Dermis microvascular lymphatic vessel endothelial cell (primary cell): ENCODE measurements at regions not wholly inside any gene's neighbourhood (a gene's known extent, or its start where the extent isn't known, plus 50 kb on each side); places are given as distances from the start of the nearest gene placed in this dataset.
"Not testable (repeated sequence)": the region's sequence is repeated elsewhere in the genome, so short reads cannot be mapped to it uniquely, and the experiment has no call there.

Source experiments
- DNase-seq, 2 donors: peaks; one replicate each; pipeline versions ENCODE4 v3.0.0 to v3.0.0-alpha.2; 2010; ENCODE audit warnings: low read depth in 2 of 2

- no peak for DNase-seq
Observed at GRCh38 chr6:47180633-47181032, 129.1 kb downstream of the TNFRSF21 start.

- no peak for DNase-seq
Observed at GRCh38 chr6:47179286-47179685, 130.4 kb downstream of the TNFRSF21 start.

DNA sequence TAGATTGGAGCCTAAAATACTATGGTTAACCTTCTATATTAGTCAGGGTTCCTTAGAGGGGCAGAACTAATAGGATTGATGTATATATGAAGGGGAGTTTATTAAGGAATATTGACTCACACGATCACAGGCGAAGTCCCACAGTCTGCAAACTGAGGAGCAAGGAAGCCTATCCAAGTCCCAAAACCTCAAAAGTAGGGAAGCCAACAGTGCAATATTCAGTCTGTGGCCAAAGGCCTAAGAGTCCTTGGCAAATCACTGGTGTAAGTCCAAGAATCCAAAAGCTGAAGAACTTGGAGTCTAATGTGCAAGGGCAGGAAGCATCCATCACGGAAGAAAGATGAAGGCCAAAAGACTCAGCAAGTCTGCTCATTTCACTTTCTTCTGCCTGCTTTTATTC is 133.5 kb upstream of the ADGRF1 start:
- no peak for DNase-seq

DNA sequence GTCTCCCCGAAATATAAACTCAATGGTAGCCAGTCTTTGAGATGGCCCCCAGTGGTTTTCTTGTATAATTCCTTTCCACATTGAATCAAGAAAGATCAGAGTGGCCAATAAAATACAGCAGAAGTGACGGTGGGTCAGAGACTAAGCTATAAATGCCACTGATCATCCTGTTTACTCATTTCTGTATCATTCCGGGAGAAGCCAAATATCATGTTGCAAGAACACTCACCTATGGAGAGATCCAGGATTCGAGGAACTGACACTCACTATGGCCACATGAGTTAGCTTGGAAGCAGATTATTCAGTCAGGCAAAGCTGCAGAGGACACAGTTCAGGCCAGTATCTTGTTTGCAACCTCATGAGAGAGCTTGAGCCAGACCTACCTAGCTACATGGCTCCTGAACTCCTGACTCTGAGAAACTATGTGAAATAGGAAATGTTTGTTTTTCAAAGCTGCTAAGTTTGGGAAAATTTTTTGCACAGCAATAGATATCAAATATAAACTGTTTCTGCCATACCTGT is 132.4 kb upstream of the ADGRF1 start:
- DNase-seq = no peak

- not testable (repeated sequence) for DNase-seq
Observed at GRCh38 chr6:47174063-47174462, 131.9 kb upstream of the ADGRF1 start.

GRCh38 chr6:47173145-47173544 is 131.0 kb upstream of the ADGRF1 start:
- DNase-seq = not testable (repeated sequence)

- DNase-seq = no peak
Observed at GRCh38 chr6:47170617-47170947, 128.4 kb upstream of the ADGRF1 start.

DNA sequence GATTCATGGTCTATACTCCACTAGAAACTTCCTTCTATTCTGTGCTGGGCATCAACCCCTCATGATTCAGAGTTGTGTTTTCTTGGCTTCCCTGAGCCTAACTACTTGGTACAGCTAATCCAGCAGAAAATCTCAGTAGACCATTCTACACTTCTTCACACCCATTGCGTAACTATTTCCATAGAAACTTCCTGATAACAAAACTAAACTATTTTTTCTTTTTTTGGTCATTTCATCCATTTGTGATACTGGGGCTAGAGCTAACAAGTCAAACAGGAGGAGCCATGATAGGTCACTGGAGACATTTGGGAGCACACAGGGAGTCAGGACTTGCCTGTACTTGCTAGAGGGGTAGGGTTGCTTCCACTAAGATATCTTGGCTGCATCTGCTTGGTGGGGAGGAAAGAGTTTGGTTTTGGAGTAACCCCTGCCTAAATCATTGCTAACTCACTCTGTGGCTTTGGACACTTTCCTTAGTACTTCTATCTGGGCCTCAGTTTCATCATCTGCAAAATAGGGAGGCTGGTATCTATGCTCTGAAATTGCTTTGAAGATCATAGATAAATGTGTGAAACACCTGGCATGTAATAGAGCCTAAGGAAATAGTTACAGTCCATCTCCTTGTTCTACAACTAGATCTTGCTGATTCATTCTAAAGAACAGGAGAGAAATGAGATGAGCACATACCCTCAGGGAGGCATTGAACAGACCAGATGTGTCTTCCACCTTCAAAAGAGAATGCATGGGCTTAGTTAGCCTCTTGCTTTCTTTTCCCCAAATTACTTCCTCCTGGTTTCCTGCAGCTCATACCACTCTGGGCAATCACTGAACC is 127.9 kb upstream of the ADGRF1 start:
- DNase-seq = no peak

DNA sequence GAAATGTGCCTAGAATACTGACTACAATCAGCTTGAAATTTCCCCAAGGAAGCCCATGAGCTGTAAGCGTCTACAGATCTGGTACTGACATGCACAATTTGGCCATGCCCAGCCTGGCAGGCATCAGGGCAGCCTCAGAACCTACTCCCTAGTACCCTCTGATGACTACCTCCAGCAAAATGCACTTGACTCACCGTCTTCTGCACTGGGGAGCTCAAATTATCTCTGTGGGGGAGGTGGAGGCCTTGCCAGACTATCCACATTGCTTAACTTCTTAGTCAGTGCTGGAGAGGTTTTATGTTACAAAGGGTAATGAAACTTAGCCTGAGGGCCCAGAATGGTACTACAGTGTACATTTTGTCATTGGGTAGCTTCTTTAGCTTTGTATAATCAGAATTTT is 126.0 kb upstream of the ADGRF1 start:
- DNase-seq = no peak

GRCh38 chr6:47165918-47166317 is 123.8 kb upstream of the ADGRF1 start:
- DNase-seq = no peak

GRCh38 chr6:47164877-47165276 is 122.7 kb upstream of the ADGRF1 start:
- no peak for DNase-seq

DNA sequence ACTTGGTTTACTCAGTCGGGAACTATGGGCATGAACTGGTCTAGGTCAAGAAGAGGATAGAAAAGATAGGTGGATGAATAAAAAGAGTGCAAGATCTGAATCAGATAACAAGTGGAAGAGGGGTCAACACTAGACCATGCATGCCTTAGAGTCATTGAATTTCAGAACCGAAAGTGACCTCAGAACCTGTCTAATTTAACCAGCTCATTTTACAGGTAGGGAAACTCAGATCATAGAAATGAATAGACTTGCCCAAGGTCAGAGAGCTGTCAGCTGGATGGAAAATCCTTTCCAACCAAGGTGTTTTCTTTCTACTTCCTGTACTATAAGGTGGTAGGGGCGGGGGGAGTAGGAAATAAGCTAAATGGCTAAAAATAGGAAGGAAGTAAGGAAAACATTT is 121.4 kb upstream of the ADGRF1 start:
- DNase-seq = no peak

GRCh38 chr6:47162793-47163192 is 120.7 kb upstream of the ADGRF1 start:
- DNase-seq = no peak

- DNase-seq = no peak
Observed at GRCh38 chr6:47162231-47162630, 120.1 kb upstream of the ADGRF1 start.

DNA sequence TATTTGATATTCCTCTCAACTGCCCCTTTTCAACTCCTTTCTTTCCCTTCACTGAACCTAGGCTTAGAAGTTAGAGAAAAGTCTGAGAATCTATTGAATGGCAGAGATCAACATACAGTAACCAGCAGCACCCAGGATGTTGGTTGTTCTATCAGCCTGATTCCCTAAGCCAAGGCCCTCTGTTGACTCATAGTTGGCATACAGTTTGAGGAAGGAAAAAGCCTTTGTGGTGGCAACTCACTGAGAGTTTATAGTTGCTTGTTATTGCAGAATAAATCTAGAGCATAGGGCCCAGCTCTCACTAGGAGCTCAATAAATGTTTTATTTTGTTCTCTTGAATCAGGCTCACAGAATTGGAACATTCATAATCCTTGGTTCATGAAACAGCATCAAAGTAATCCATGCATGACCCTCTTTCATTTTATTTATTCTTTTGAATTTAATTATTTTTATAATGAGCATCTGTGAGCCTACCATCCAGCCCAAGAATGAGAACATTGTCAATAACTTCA is 119.1 kb upstream of the ADGRF1 start:
- DNase-seq = no peak

- DNase-seq = no peak
Observed at GRCh38 chr6:47160702-47161101, 118.6 kb upstream of the ADGRF1 start.

DNA sequence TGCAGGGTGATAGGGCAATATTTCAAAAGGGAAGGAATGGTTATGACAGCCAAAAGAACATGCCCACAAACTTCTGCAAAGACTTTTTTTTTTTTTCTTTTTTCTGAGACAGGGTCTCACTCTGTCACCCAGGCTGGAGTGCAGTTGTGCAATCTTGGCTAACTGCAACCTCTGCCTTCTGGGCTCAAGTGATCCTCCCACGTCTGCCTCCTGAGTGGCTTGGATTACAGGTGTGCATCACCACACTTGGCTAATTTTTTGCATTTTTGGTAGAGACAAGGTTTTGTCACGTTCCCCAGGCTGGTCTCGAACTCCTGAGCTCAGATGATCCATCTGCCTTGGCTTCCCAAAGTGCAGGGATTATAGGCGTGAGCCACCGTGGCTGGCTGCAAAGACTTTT is 117.6 kb upstream of the ADGRF1 start:
- no peak for DNase-seq

GRCh38 chr6:47157653-47158219 is 115.6 kb upstream of the ADGRF1 start:
- no peak for DNase-seq

GRCh38 chr6:47157063-47157462 is 114.9 kb upstream of the ADGRF1 start:
- DNase-seq = no peak

DNA sequence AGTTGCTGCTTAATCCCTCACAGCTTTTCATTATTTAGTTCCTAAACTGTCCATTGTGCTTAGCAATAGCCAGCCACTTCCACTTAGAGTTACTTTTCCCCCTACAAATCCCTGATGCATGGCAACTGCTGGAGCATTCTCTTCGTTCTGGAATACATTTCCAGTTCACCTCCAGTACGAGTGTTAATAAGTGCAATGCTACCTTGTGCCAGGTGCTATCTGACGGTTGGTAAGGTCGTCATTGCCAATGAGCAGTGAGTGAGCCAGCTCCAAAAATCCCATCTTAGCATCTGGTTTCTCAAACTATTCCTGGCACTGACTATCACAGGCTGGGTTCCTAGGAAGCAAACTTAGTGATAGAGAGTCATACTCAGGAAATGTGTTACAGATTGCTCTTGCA is 114.1 kb upstream of the ADGRF1 start:
- no peak for DNase-seq

DNA sequence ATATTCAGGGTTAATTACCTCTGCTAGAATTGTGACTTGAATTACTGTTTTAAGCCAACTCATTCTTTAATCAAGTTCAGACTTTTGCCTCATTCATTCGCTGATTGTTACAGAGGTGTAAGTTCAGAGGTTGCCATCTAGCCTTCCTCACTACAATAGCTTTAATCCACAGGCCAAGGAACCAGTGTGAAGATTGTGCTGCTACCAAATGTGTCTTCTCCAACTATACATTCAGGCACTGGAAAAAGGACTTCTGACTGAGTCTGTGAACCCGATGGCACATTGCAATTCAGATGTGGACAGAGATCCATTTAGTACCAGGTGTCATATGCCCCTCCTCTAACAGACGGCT is 111.2 kb upstream of the ADGRF1 start:
- no peak for DNase-seq

DNA sequence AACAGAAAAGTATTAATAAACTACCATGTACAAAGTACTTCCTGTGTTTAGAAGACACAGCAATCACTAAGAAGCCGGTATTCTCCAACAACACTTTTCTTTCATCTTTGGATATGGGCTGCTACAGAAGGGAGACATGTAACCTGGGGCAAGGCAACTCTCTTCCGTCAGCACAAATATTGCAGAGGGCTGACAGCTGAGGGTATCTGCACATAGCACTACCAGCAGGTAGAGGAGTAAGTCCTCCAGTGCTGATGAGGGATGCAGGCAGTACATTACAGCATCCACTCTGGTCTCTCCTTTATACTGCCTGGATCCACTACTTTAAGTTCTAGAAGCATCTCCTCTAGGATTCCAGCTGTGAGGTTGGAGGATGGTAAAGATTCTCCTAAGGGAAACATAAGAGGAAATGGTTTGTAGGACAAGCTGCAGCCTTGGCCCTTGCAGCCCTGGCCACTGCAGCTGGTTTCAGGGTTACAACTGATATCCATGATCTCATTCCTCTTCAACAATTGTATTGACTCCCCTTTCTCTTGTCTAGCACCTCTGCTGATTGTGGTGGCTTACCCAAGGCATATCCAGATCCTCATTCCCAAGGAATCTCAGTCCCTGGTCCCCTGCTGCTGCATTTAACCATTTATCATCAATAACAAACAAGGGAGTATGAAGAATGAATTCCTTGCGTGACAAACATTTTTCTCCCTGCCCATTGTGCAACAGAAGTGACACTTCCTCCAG is 110.7 kb upstream of the ADGRF1 start:
- no peak for DNase-seq
